Heart left ventricle (tissue), 16 donors: ENCODE measurements at regions not wholly inside any gene's neighbourhood (a gene's known extent, or its start where the extent isn't known, plus 50 kb on each side); places are given as distances from the start of the nearest gene placed in this dataset.

Source experiments
- ATAC-seq, 4 donors: fragments of 200-7000 bp; cut with Tn5 transposase; one replicate each; pipeline ENCODE4 v1.9.1; 2020 to 2022; ENCODE audit warnings: moderate library complexity in 4 of 4, mild to moderate bottlenecking in 3 of 4, moderate number of reproducible peaks in 1 of 4
- DNase-seq, 5 donors: peaks; one replicate each; pipeline ENCODE4 v3.0.0-alpha.2; 2020
- H3K27ac ChIP-seq, 12 donors: fragments of 200-600 bp; sonication (generic) in 4 of 12; one replicate each; pipeline versions ENCODE4 v1.5.0 to v1.8.0; 2016 to 2022; ENCODE audit warnings: mild to moderate bottlenecking in 2 of 12
- H3K27me3 ChIP-seq, 9 donors: fragments of 200-600 bp; sonication (generic) in 2 of 9; one replicate each; pipeline versions ENCODE4 v1.5.1 to v1.8.0; 2016 to 2022; ENCODE audit warnings: mild to moderate bottlenecking in 3 of 9
- H3K36me3 ChIP-seq, 9 donors: fragments of 200-600 bp; sonication (generic) in 2 of 9; one replicate each; pipeline versions ENCODE4 v1.5.0 to v1.8.0; 2018 to 2022; ENCODE audit warnings: mild to moderate bottlenecking in 2 of 9
- H3K4me1 ChIP-seq, 12 donors: fragments of 200-600 bp; sonication (generic) in 4 of 12; one replicate each; pipeline versions ENCODE4 v1.5.0 to v1.8.0; 2016 to 2022; ENCODE audit warnings: mild to moderate bottlenecking in 3 of 12
- H3K4me3 ChIP-seq, 12 donors: fragments of 200-600 bp; sonication (generic) in 4 of 12; one replicate each; pipeline versions ENCODE4 v1.5.0 to v1.8.0; 2017 to 2022; ENCODE audit warnings: mild to moderate bottlenecking in 9 of 12, moderate library complexity in 4 of 12
- H3K9me3 ChIP-seq, 12 donors: fragments of 200-600 bp; sonication (generic) in 4 of 12; one replicate each; pipeline versions ENCODE4 v1.5.0 to v1.8.0; 2016 to 2022; ENCODE audit warnings: mild to moderate bottlenecking in 1 of 12
- CTCF ChIP-seq, 12 donors: fragments of 200-600 bp; sonication (generic) in 4 of 12; IDR thresholded peaks; one replicate each; pipeline versions ENCODE4 v1.5.0 to v1.8.0; 2018 to 2022; ENCODE audit warnings: antibody characterized with exemption in 12 of 12, mild to moderate bottlenecking in 5 of 12
- POLR2A ChIP-seq, 2 donors: fragments of 450-650 bp; IDR thresholded peaks; one replicate each; pipeline ENCODE4 v1.6.1; 2017; ENCODE audit warnings: antibody characterized with exemption in 2 of 2, mild to moderate bottlenecking in 2 of 2, moderate library complexity in 2 of 2
- WGBS, 4 donors: extraction: QIAGEN DNeasy Blood & Tissue Kit in 2 of 4; methylation state at CpG; one replicate each; pipeline versions ENCODE4 v1.1.5 to v1.1.7; 2013 to 2018; 5-methylcytosine and 5-hydroxymethylcytosine counted together
- intact Hi-C, 10 donors: fragments of 100-400 bp; cut with DNase I; formaldehyde crosslinking; loops; one replicate each; pipeline versions ENCODE4 v1.11.1 to v1.14.2; 2022
- donor health status: ischemic (EF 13 %, LVEDD 7.1; RV severe dilation, severe dysfunction).
- donor health status: healthy with polysubstance abuse.
- donor health status: DM: no; HTN: yes; CAD: no.
- donor health status: DM: no; HTN: no; CAD: no.
- donor health status: ischemic (EF 25% LVEDD 6.9; RV normal size, moderate dysfunction).
- donor health status: ischemic (EF 25% LVEDD 5.7; RV mildly dilated, moderate dysfunction).
- donor health status: healthy.
- donor health status: DM: yes; HTN: yes; CAD: no.
- donor health status: ischemic (EF 35%, LVEDD 5.7; RV mildly dilated, moderate dysfunction).
- donor health status: nonischemic (EF 11% LVEDD 7.7; RV severe dilation, severe dysfunction).
- donor health status: DM: yes; HTN: yes; CAD: no.
- donor health status: PGD.
- donor health status: ischemic (EF 29% LVEDD 5.4; RV normal size, mild dysfunction).
- donor health status: nonischemic (EF 23%, LVEDD 6.1; RV moderate dilation, normal function).

GRCh38 chr16:51994597-51994996 is 552.3 kb downstream of the TOX3 start:
- no peak overlapping the region for H3K27ac ChIP-seq
- ATAC-seq (peak in 1 of 4 donors; percentile 52), DNase-seq (peak in 4 of 5 donors; percentile 12 to 43 (median 26))
- no peak overlapping the region for H3K4me3 ChIP-seq
- H3K9me3 ChIP-seq, result no peaks in the 10 kb centered on the region
- no peak for TF ChIP-seq CTCF (IDR thresholded peaks at IDR 0.05)
- TF ChIP-seq POLR2A (IDR thresholded peaks at IDR 0.05), result no peak
- intact Hi-C loops, result no loop called here
- no peaks in the 10 kb centered on the region for H3K27me3 ChIP-seq
- 28 to 37% (median 33%) methylated on average over 8 of the region's 8 CpGs for WGBS, 4 donors
- H3K4me1 ChIP-seq, result no peaks in the 10 kb centered on the region
- no peaks in the 10 kb centered on the region for H3K36me3 ChIP-seq

GRCh38 chr16:51989637-51990230 is 557.2 kb downstream of the TOX3 start:
- no peak overlapping the region for H3K4me3 ChIP-seq
- H3K27me3 ChIP-seq, result no peaks in the 10 kb centered on the region
- no peaks in the 10 kb centered on the region for H3K4me1 ChIP-seq
- H3K27ac ChIP-seq, result no peak overlapping the region
- no peaks in the 10 kb centered on the region for H3K36me3 ChIP-seq
- no peak for TF ChIP-seq POLR2A (IDR thresholded peaks at IDR 0.05)
- no peak for TF ChIP-seq CTCF (IDR thresholded peaks at IDR 0.05)
- intact Hi-C loops, result loop anchor here in 2 of 10 donors (10.0 kb wide), 1 partner anchor 175 kb away; no protein-coding TSS in a partner anchor
- DNase-seq, result no peak
- no peak for ATAC-seq
- WGBS, 4 donors, result 65 to 78% (median 69%) methylated on average over 6 of the region's 6 CpGs
- H3K9me3 ChIP-seq, result no peaks in the 10 kb centered on the region

- Histone ChIP-seq H3K27me3 (peaks cover 0 to 6% (median 0%) of the 10 kb centered on the region in 9 donors), H3K4me3 (no peak overlapping the region), H3K4me1 (no peaks in the 10 kb centered on the region), H3K36me3 (no peaks in the 10 kb centered on the region), H3K9me3 (no peaks in the 10 kb centered on the region), H3K27ac (no peak overlapping the region)
- DNase-seq, result no peak
- intact Hi-C loops, result loop anchor here in 2 of 10 donors (10.0 kb wide), 1 partner anchor 174 kb away; no protein-coding TSS in a partner anchor
- no peak for ATAC-seq
- TF ChIP-seq POLR2A (IDR thresholded peaks at IDR 0.05), result no peak
- no peak for TF ChIP-seq CTCF (IDR thresholded peaks at IDR 0.05)
These were observed 558.0 kb downstream of the TOX3 start for GRCh38 chr16:51988977-51989376.

GRCh38 chr16:51987519-51987918 is 559.4 kb downstream of the TOX3 start:
- ATAC-seq, result no peak
- peaks cover 0 to 8% (median 0%) of the 10 kb centered on the region in 9 donors for H3K27me3 ChIP-seq
- intact Hi-C loops, result loop anchor here in 2 of 10 donors (10.0 kb wide), 1 partner anchor 173 kb away; no protein-coding TSS in a partner anchor
- H3K36me3 ChIP-seq, result no peaks in the 10 kb centered on the region
- no peaks in the 10 kb centered on the region for H3K9me3 ChIP-seq
- TF ChIP-seq CTCF (IDR thresholded peaks at IDR 0.05) (no peak), POLR2A (IDR thresholded peaks at IDR 0.05) (no peak)
- no peak for DNase-seq
- H3K4me3 ChIP-seq, result no peak overlapping the region
- H3K27ac ChIP-seq, result no peak overlapping the region
- no peaks in the 10 kb centered on the region for H3K4me1 ChIP-seq
- 38 to 70% (median 55%) methylated on average over 1 of the region's 1 CpG for WGBS, 4 donors
